ENCODE measurements at regions not wholly inside any gene's neighbourhood (a gene's known extent, or its start where the extent isn't known, plus 50 kb on each side); places are given as distances from the start of the nearest gene placed in this dataset.

DNA sequence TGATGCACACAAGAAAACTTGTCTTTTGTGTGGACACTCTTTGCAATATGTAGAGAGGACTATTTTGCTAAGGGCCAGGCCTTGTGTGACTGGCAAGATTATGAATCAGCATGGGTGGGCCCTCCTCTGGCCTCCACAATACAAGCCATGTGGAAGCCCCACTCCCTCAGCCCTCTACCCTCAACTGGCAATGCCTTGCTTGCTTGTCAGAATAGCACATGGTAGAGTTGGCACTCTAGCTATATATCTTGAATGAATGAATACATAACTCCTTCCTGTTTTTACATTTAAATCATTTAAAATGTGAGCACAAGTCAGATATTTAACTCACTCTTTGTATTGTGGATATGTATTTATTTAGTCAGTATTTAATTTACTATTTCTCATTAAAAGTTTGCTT lies 805.4 kb upstream of the GYPC start:
- intact Hi-C loops (cut with micrococcal nuclease), result no loop called here

DNA sequence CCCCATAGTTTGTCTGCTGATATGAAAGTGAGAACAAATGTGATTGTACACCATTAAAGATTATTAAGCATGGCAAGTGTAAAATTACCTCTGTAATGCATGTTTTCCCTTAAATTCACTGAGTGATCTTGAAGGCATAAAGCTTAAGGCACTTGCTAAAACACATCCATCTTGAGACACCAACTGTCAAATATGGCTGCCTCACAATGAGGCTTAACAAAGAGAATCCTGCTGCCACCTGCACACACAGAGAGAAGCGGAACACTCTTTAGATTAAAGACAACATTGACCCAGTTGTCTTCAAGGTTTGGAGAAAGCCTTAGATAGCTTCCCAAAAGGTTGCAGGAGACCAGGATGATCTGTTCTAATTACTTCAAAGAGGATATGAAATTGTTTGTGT lies 803.6 kb upstream of the GYPC start:
- intact Hi-C loops (cut with micrococcal nuclease), result no loop called here

DNA sequence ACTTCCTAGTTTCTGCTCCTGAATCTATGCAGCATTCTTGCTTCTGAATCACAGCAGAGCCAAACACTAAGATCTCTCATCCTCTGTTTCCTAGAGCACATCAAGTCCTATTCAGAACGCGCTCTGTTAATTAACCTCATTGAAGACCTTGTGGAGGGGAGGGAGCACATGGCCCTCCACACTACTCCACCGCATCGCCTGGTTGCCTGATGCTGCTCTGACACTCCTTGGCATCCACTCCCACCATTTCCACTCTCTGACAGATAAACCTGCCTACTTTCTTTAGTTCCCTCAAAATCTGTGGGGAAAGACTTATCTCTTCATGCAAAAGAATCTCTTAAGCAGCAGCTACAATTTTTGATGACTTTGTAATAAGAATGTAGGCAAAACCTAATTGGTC lies 802.3 kb upstream of the GYPC start:
- intact Hi-C loops (cut with micrococcal nuclease), result no loop called here

DNA sequence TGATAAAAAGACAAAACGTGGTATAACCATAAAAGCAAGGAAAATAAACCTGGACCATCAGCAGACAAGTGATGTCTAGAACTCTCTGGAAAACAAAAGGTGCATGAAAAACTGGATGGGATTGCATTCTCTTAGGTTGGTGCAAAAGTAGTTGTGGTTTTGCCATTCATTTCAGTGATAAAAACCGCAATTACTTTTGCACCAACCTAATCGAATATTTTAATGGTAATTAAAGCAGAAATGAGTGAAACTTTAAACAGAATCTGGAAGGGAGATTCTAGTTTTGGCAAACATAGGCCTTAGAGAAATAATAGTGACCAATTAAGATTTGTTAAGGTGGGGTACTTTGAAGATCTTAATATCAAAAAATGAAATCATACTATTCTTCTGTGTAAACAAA lies 800.8 kb upstream of the GYPC start:
- intact Hi-C loops (cut with micrococcal nuclease), result no loop called here

DNA sequence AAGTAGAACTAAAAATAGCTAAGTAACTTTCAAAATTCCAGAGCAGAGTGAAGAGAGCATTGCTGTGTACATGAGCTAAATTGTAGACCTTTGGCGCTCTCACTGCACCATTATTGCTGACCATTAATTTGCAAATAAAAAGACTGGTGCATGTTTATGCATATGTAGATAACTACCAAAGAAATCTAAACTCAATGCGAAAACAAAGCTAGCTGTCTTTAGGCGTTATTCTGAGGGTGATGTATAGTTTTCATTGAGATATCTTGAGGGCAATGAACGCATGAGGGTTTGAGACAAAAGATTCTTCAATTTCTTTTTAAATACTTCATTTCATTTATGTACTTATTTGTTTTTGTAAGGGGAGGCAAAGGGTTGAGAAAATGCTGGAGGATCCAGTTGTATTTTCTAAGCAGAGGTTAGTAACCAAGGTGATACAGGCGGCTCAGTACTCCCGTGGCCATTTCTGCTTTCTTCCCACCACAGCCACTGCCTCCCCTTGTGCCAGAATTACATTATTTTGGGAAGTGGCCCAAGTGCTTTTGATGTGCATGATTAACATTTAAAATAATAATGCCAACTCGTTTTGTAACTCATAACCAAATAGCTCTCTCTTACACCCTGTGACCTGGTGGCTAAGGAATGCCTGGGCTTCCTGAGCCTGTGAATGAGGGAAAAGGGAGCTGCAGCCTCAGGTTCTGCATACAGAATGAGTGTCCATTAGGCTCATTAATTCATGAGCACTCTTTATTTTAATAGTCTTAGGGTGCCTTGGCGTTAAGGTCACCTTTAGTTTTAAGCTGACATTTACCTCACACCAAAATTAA lies 797.8 kb upstream of the GYPC start:
- intact Hi-C loops (cut with micrococcal nuclease), result no loop called here

DNA sequence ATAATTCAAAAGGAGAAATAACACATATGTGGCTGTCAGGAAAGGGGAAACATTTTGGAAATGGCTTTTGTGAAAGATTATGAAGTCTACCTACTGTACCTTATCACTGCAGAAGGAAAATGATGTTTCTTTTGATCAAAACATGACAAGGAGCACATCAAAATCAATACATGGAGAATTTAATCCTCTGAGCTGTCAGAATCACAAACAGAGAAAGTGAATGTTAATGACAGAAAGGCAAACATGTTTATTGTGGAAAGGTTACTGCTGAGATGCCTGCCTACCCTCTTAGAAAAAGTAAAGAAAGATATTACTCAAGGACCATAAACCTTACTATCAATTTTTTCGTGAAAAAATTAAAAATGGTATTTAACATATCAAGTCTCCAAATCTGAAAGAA lies 794.5 kb upstream of the GYPC start:
- intact Hi-C loops (cut with micrococcal nuclease), result no loop called here

DNA sequence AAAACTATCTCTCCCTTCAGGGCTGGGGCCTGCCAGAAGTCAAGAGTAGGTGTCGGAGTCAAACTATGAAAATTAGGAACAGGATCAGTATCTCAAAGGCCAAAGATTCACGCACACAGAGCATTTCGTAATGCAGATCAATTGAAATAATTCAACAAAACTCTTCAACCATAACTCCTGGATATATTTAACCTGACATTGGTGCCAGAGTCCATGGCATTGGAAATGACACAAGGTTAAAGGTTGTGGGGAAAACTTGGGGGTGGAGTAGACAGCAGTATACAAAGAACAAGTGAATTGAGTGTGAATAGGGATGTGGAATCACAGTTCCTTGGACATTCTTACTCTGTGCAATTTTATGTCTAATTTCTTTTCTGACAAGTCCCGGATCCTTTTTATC lies 788.0 kb upstream of the GYPC start:
- intact Hi-C loops (cut with micrococcal nuclease), result no loop called here

DNA sequence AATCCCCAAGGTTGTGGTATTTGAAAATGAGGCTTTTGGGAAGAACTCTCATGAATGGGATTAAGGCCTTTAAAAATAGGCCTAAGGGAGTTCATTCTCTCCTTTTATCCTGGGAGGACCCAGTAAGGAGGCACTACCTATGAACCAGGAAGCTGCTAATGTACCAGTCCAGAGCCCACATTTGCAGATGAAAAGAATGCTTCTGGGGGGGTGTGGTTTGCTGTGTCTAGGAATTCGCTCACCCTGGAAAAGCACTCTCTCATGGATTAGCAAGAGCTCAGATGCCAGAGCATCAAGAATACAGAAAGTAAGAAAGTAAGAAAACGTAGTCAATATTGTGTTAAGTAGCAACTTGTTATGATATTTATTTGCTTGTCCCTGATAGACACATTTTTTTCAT lies 785.7 kb upstream of the GYPC start:
- intact Hi-C loops (cut with micrococcal nuclease), result no loop called here

DNA sequence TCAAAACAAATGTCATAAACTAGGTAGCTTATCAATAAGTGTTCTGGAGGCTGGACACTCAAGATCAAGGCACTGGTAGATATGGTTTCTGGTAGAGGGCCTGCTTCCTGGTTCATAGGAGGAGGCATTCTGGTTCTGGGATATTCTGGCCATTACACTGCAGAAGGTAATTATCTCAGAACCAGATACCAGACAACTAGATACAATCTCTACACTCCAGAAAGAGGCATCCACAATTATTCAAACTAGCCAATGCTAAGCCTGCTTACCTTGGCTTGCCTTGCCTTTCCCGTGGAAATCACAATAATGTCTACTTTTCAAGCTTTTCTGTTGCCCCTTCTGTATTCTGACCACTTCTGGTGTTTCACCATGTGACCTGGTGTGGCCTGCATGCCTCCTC lies 785.2 kb upstream of the GYPC start:
- intact Hi-C loops (cut with micrococcal nuclease), result no loop called here

DNA sequence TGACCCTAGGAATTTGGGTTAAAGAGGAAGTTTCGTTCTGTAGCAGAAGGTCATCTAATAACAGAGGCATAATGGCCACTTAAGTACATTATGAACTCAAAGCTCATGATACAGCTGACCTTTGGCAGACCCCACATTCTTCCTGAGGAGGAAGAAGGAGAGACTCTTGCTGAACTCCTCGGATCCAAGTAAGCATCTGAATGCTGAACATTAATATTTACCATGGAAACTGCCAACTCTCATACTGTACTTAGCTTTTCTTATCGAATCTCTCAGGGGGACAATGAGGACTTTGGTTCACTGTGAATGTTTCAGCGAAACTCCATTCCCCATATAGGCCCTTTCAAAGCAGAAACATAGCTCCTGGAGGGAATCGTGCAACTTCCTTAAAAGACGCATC lies 781.4 kb upstream of the GYPC start:
- intact Hi-C loops (cut with micrococcal nuclease), result no loop called here

DNA sequence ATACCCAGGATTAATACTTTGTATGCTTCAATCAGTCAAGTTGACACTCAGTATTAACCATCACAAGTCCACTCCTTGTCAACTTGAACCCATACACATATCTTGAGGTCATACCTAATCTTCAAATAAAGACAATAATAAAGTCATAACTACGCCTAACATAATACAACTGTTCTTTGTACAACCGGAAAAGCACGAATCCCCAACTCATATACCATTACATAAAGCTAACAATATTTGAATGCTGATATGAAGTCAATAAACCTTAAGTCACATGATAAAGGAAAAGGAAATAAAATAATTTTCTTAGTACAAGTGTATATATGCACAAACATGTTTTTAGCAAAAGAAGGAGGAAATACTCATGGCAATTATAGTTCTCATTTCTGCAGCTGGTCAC lies 770.6 kb upstream of the GYPC start:
- intact Hi-C loops (cut with micrococcal nuclease), result no loop called here

DNA sequence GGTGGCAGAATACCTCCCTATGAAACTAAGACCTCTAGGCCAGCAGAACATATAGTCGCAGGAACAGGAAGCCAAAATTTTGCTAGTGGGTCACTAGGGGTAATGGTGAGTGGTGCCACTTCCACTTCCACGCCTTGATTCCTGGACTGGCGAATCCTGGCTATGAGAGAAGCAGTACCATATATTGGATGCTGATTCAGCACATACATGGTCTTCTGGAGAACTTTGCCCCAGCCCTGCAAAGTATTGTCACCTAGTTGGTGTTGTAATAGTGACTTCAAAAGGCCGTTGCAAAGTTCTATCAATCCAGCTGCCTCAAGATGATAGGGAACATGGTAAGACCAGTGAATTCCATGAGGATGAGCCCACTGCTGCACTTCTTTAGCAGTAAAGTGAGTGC lies 769.8 kb upstream of the GYPC start:
- intact Hi-C loops (cut with micrococcal nuclease), result no loop called here

DNA sequence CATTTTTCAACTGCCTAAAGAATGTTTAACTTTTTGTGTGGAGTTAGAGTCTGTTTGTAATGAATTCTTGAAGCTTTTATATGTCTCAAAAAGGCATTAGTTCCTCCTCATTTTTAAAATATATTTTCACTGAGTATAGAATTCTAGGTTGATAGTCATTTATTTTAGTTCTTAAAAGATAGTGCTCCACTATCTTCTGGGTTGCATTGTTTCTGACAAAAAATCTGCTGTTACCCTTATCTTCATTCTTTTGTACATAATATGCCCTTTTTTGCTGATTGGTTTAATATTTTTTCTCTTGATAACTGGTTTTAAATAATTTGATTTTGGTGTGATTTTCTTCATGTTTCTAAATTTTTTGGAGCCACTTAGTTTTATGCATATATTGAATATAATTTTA lies 754.7 kb upstream of the GYPC start:
- intact Hi-C loops (cut with micrococcal nuclease), result no loop called here

DNA sequence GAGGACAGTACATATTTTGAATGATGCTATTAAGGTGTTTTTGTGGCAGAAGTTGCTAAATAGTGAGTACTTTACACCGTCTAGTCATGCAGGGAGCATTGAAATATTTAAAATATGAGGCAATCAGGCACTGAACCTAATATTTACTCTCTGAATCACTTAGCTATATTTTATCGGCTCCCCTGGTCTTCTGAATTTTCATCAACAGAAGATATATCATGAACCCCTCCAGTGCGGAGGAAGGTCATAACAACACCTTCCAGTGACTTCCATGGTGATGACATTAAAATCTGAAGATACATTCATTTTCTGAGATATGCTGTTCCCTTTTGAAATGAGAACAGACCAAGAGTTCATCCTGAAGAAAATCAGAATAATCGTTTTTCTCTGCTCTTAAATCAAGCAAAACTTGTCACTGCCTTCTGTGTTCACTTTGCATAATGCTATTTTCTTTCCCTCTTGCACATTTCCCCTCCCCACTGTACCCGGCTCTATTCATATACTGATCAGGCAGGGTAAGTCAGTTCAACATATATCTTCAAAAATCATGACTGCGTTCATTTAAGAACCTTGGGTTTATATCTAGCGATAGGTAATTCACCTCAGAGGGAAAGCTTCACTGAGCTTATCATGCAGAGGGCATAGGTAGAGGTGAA lies 729.9 kb upstream of the GYPC start:
- intact Hi-C loops (cut with micrococcal nuclease), result no loop called here

DNA sequence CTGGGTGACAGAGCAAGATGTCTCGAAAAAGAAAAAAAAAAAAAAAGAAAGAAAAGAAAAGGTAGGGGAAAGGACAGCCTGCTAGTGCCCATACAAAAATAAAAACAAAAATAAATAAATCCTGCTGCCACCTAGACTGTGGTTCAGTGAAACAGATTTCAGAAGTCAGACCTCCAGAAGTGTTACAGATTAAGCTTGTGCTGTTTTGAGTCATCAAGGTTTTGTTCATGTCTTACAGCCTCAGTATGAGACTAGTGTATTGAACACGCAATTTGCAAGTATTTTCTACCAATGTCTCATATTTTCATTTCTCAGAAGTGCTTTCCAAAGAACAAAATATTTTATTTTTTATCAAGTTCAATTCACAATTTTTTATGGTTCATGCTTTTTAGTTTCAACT lies 720.4 kb upstream of the GYPC start:
- intact Hi-C loops (cut with micrococcal nuclease), result no loop called here

DNA sequence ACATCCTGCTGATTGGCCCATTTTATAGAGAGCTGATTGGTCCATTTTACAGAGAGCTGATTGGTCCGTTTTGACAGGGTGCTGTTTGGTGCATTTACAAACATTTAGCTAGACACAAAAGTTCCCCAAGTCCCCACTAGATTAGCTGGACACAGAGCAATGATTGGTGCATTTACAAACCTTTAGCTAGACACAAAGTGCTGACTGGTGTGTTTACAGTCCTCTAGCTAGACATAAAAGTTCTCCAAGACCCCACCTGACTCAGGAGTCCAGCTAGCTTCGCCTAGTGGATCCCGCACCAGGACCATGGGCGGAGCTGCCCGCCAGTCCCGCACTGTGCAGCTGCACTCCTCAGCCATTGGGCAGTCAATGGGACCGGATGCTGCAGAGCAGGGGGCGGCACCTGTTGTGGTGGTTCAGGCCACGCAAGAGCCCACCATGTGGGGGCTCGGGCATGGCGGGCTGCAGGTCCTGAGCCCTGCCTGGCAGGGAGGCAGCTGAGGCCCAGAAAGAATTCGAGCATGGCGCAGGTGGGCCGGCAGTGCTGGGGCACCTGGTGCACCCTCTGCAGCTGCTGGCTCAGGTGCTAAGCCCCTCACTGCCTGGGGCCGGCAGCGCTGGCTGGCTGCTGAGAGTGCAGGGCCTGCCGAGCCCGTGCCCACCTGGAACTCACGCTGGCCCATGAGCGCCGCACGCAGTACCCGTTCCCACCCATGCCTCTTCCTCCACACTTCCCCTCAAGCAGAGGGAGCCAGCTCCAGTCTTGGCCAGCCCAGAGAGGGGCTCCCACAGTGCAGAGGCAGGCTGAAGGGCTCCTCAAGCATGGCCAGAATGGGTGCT lies 713.2 kb upstream of the GYPC start:
- intact Hi-C loops (cut with micrococcal nuclease), result no loop called here

DNA sequence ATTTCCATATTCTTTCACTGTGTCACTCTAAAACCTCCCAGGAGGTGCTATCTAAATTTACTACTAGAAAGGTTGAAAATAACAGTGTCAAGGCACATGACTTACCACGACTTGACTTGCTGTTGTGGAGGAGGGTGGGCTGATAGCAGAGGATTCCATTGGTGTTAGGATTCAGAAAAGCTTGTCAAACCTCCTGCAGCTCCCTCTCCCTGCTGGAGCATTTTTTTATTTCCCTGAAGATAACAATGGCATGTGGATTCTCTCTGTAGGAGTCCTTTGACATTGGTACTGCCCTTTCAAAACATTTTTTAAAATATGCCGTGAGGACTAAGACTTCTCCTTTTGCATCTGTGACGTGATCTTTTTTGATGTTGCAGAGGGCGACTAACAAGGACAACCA lies 696.9 kb upstream of the GYPC start:
- intact Hi-C loops (cut with micrococcal nuclease), result no loop called here

DNA sequence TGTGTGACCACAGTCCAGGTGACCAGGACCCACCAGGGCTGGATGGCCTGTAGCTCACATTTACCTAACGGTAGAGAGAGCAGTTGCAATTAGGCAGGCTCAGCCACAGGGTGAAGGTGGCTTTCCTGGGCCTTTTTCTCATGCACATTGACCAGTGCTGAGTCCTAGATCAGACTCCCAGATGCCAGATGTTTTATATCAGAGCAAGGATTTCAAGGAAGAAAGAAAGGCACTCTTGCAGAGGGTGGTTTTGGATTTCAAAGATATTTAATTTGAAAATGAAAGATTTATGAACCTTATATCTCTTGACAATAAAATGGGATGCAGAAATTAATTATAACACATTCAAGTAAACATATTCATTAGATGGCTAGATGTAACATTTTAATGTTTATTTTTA lies 694.2 kb upstream of the GYPC start:
- intact Hi-C loops (cut with micrococcal nuclease), result no loop called here

DNA sequence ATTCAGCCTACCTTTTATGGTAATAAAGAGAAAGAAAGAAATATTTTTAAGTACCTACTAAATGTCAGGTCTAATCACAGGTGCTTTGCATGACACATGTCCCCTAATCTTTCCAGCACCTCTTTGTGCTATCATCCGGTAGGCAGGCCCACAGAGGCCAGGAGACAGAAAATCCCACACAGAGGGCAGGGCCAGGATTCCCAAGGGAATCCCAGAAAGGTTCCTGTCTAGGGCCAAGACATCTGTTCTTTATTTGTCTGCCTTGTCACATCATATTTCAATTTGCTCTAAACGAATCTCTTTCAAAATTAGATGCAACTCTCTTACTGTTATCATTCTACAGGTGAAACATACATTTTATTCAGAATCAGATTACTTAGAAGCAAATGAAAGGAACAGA lies 676.1 kb upstream of the GYPC start:
- intact Hi-C loops (cut with micrococcal nuclease), result no loop called here

DNA sequence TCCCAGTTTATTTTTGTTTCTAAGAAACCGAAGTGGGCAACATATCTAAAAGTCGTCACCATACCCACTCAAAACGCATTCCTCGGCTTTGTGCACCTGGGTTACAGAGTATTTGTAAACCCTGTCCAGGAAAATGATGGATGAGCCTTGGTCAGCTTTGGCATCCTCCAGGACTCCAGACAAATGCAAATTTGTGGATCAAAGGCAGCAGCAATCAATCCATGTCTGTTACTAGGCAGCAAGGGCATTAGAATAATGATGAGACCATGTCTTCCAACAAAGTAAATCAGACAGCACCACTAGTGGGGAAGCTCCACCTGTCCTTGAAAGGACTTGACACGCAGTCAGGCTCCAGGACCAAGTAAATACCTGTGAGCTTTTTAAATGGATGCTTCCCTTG lies 672.6 kb upstream of the GYPC start:
- intact Hi-C loops (cut with micrococcal nuclease), result no loop called here

DNA sequence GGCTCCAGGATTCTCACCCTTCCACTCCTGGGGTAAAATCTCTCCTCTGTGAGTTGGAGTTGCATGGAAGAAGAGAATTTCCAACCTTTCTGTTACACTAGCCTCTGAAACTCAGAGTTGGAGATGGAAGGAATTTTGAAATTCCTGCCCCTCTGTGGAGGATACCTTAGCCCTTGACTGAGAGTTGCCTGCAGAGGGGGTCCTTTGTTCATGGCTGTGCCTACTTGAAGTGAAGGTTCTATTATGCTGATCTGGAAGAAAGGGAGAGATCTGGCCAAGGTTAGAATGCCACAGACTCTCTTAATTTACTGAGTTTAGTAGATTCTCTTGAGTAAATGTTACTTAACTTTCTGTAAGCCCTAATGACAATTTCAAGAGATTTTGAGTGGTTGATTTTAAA lies 626.6 kb upstream of the GYPC start:
- intact Hi-C loops (cut with micrococcal nuclease), result no loop called here

DNA sequence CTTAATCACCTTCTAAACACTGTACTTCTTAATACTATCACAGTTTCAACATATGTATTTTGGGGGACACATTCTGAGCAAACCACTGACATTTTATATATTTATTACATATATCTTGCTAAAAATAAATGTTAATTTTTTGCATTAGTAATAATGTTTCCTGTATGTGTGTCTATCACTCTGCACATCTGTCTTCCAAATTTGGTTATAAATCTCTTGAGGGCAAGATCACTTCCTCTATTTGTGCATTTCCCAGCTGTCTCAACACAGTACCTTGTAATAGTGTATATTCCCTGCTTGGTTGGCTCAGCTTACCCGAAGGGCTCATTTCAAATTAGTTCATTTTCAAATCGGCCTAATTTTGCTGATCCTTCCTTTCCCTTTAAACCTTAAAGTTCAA lies 617.1 kb upstream of the GYPC start:
- intact Hi-C loops (cut with micrococcal nuclease), result no loop called here

Data from T-helper 1 cell treated with Interleukin-12 subunit alpha and Interleukin-12 subunit beta and Interleukin-4 antibody, amounts not matched to agents 30 ng/mL and 1 ng/mL, for 36 hours (primary cell).